ENCODE measurements at regions not wholly inside any gene's neighbourhood (a gene's known extent, or its start where the extent isn't known, plus 50 kb on each side); places are given as distances from the start of the nearest gene placed in this dataset.

- H3K4me2 ChIP-seq (ENCODE audit: low read depth, low read length, poor library complexity, severe bottlenecking) = no peak overlapping the region
These were observed 217.0 kb downstream of the C1D start for GRCh38 chr2:67845621-67846369.

GRCh38 chr2:67846370-67847070, 216.3 kb downstream of the C1D start:
- Histone ChIP-seq H3K9me3 (ENCODE audit: insufficient read depth, low read depth, low read length) (no peaks in the 10 kb centered on the region), H3K27me3 (ENCODE audit: insufficient read depth, low read length, poor library complexity, severe bottlenecking) (no peaks in the 10 kb centered on the region), H3K4me1 (ENCODE audit: insufficient read depth, low read length, poor library complexity, severe bottlenecking) (no peaks in the 10 kb centered on the region), H3K4me3 (ENCODE audit: low read length, poor library complexity, severe bottlenecking) (no peak overlapping the region), H3K9ac (ENCODE audit: low read depth, low read length, poor library complexity, severe bottlenecking) (no peak overlapping the region), H2AFZ (ENCODE audit: low read length) (peak overlapping the region; percentile 89), H3K36me3 (ENCODE audit: insufficient read depth, low read length) (no peaks in the 10 kb centered on the region), H3K4me2 (ENCODE audit: low read depth, low read length, poor library complexity, severe bottlenecking) (no peak overlapping the region), H3K79me2 (ENCODE audit: insufficient read depth, low read length) (no peaks in the 10 kb centered on the region), H4K20me1 (ENCODE audit: insufficient read depth, low read length, poor library complexity, severe bottlenecking) (no peaks in the 10 kb centered on the region), H3F3A (ENCODE audit: low read depth) (no peaks in the 10 kb centered on the region), H3K9me2 (replicated peaks; ENCODE audit: low read depth, low read length) (no peaks in the 10 kb centered on the region)
- no peak for TF ChIP-seq EZH2phosphoT487 (IDR thresholded peaks at IDR 0.05; ENCODE audit: borderline replicate concordance)
- TF ChIP-seq CTCF (conservative IDR thresholded peaks at IDR 0.05; ENCODE audit: low read length) = peak; percentile 85

More at GRCh38 chr2:67845621-67846369, 217.0 kb downstream of the C1D start:
- no peaks in the 10 kb centered on the region for H3K27me3 ChIP-seq (ENCODE audit: insufficient read depth, low read length, poor library complexity, severe bottlenecking)
- no peak overlapping the region for H3K9ac ChIP-seq (ENCODE audit: low read depth, low read length, poor library complexity, severe bottlenecking)
- H3K4me3 ChIP-seq (ENCODE audit: low read length, poor library complexity, severe bottlenecking) = no peak overlapping the region
- H3K9me3 ChIP-seq (ENCODE audit: insufficient read depth, low read depth, low read length) = no peaks in the 10 kb centered on the region
- no peaks in the 10 kb centered on the region for H4K20me1 ChIP-seq (ENCODE audit: insufficient read depth, low read length, poor library complexity, severe bottlenecking)
- H3F3A ChIP-seq (ENCODE audit: low read depth) = no peaks in the 10 kb centered on the region
- H3K4me1 ChIP-seq (ENCODE audit: insufficient read depth, low read length, poor library complexity, severe bottlenecking) = no peaks in the 10 kb centered on the region
- no peaks in the 10 kb centered on the region for H3K36me3 ChIP-seq (ENCODE audit: insufficient read depth, low read length)
- TF ChIP-seq CTCF (conservative IDR thresholded peaks at IDR 0.05; ENCODE audit: low read length) (no peak), EZH2phosphoT487 (IDR thresholded peaks at IDR 0.05; ENCODE audit: borderline replicate concordance) (no peak)
- peak overlapping the region; percentile 89 for H2AFZ ChIP-seq (ENCODE audit: low read length)
- no peaks in the 10 kb centered on the region for H3K79me2 ChIP-seq (ENCODE audit: insufficient read depth, low read length)
- no peaks in the 10 kb centered on the region for H3K9me2 ChIP-seq (replicated peaks; ENCODE audit: low read depth, low read length)

GRCh38 chr2:67848551-67849285, 214.1 kb downstream of the C1D start:
- H3K27me3 ChIP-seq (ENCODE audit: insufficient read depth, low read length, poor library complexity, severe bottlenecking) = no peaks in the 10 kb centered on the region
- no peaks in the 10 kb centered on the region for H3K9me2 ChIP-seq (replicated peaks; ENCODE audit: low read depth, low read length)
- H3K36me3 ChIP-seq (ENCODE audit: insufficient read depth, low read length) = no peaks in the 10 kb centered on the region
- no peaks in the 10 kb centered on the region for H3K9me3 ChIP-seq (ENCODE audit: insufficient read depth, low read depth, low read length)
- no peaks in the 10 kb centered on the region for H4K20me1 ChIP-seq (ENCODE audit: insufficient read depth, low read length, poor library complexity, severe bottlenecking)
- H3K4me1 ChIP-seq (ENCODE audit: insufficient read depth, low read length, poor library complexity, severe bottlenecking) = no peaks in the 10 kb centered on the region
- H3K4me2 ChIP-seq (ENCODE audit: low read depth, low read length, poor library complexity, severe bottlenecking) = no peak overlapping the region
- no peaks in the 10 kb centered on the region for H3F3A ChIP-seq (ENCODE audit: low read depth)
- H2AFZ ChIP-seq (ENCODE audit: low read length) = no peak overlapping the region
- no peak overlapping the region for H3K9ac ChIP-seq (ENCODE audit: low read depth, low read length, poor library complexity, severe bottlenecking)
- TF ChIP-seq EZH2phosphoT487 (IDR thresholded peaks at IDR 0.05; ENCODE audit: borderline replicate concordance) (no peak), CTCF (conservative IDR thresholded peaks at IDR 0.05; ENCODE audit: low read length) (no peak)
- H3K4me3 ChIP-seq (ENCODE audit: low read length, poor library complexity, severe bottlenecking) = no peak overlapping the region
- no peaks in the 10 kb centered on the region for H3K79me2 ChIP-seq (ENCODE audit: insufficient read depth, low read length)
